Thoracic aorta (tissue), 2 donors: ENCODE measurements at regions not wholly inside any gene's neighbourhood (a gene's known extent, or its start where the extent isn't known, plus 50 kb on each side); places are given as distances from the start of the nearest gene placed in this dataset.

Experiments
- ATAC-seq: fragments of 150-250 bp; one replicate; pipeline ENCODE4 v1.8.0; 2017; ENCODE audit warnings: low read depth; ENCODE audit not compliant: insufficient number of reproducible peaks, low FRiP score
- DNase-seq: peaks from one replicate; pipeline ENCODE4 v3.0.0-alpha.2; 2020; ENCODE audit warnings: low spot score
- H3K27ac ChIP-seq, 2 donors: fragments of 200-600 bp; sonication (generic); 1 replicate in 1 of 2; 2 replicates in 1 of 2; pipeline ENCODE4 v1.5.1; 2016; ENCODE audit warnings: mild to moderate bottlenecking in 2 of 2, moderate library complexity in 2 of 2
- H3K27me3 ChIP-seq: fragments of 200-600 bp; sonication (generic); replicated peaks from 2 replicates; pipeline ENCODE4 v1.6.0; 2016; ENCODE audit warnings: mild to moderate bottlenecking; ENCODE audit not compliant: insufficient read depth
- H3K36me3 ChIP-seq: fragments of 200-600 bp; sonication (generic); one replicate; pipeline ENCODE4 v1.5.1; 2016
- H3K4me1 ChIP-seq, 2 donors: fragments of 200-600 bp; sonication (generic); 1 replicate in 1 of 2; 2 replicates in 1 of 2; pipeline versions ENCODE4 v1.5.1 to v1.6.0; 2016; ENCODE audit warnings: low read depth in 2 of 2, mild to moderate bottlenecking in 1 of 2; ENCODE audit not compliant: control insufficient read depth in 1 of 2
- H3K4me3 ChIP-seq: fragments of 200-600 bp; sonication (generic); 2 replicates; pipeline ENCODE4 v1.5.1; 2016; ENCODE audit warnings: mild to moderate bottlenecking
- H3K9me3 ChIP-seq: fragments of 200-600 bp; sonication (generic); 2 replicates; pipeline ENCODE4 v1.5.1; 2016
- CTCF ChIP-seq: fragments of 200-600 bp; sonication (generic); IDR thresholded peaks from one replicate; pipeline ENCODE4 v1.5.1; 2019; ENCODE audit warnings: antibody characterized with exemption

GRCh38 chr6:153538491-153538890, 407.4 kb upstream of the RGS17 start:
- H3K4me1 ChIP-seq, result no peaks in the 10 kb centered on the region
- H3K27ac ChIP-seq, result no peak overlapping the region
- no peak for TF ChIP-seq CTCF
- DNase-seq (no peak), ATAC-seq (no peak)
- H3K4me3 ChIP-seq, result no peak overlapping the region
- H3K27me3 ChIP-seq, result no peaks in the 10 kb centered on the region
- no peaks in the 10 kb centered on the region for H3K36me3 ChIP-seq
- no peaks in the 10 kb centered on the region for H3K9me3 ChIP-seq

- DNase-seq (no peak), ATAC-seq (no peak)
- Histone ChIP-seq H3K4me3 (no peak overlapping the region), H3K36me3 (no peaks in the 10 kb centered on the region), H3K27me3 (no peaks in the 10 kb centered on the region), H3K27ac (no peak overlapping the region), H3K9me3 (no peaks in the 10 kb centered on the region), H3K4me1 (no peaks in the 10 kb centered on the region)
- TF ChIP-seq CTCF, result no peak
These were observed 406.3 kb upstream of the RGS17 start for GRCh38 chr6:153537422-153537821.

GRCh38 chr6:153526479-153526878, 395.4 kb upstream of the RGS17 start:
- Histone ChIP-seq H3K4me1 (no peaks in the 10 kb centered on the region), H3K4me3 (no peak overlapping the region), H3K36me3 (no peaks in the 10 kb centered on the region), H3K27me3 (no peaks in the 10 kb centered on the region), H3K27ac (no peak overlapping the region), H3K9me3 (no peaks in the 10 kb centered on the region)
- no peak for ATAC-seq
- no peak for DNase-seq
- TF ChIP-seq CTCF, result no peak

- DNase-seq (no peak), ATAC-seq (no peak)
- Histone ChIP-seq H3K4me1 (no peaks in the 10 kb centered on the region), H3K27me3 (no peaks in the 10 kb centered on the region), H3K4me3 (no peak overlapping the region), H3K36me3 (no peaks in the 10 kb centered on the region), H3K27ac (no peak overlapping the region), H3K9me3 (no peaks in the 10 kb centered on the region)
- no peak for TF ChIP-seq CTCF
These were observed 394.9 kb upstream of the RGS17 start for GRCh38 chr6:153525998-153526397.

GRCh38 chr6:153523390-153523789, 392.3 kb upstream of the RGS17 start:
- ATAC-seq, result no peak
- no peak overlapping the region for H3K27ac ChIP-seq
- no peak for DNase-seq

More at GRCh38 chr6:153523390-153523789, 392.3 kb upstream of the RGS17 start:
- TF ChIP-seq CTCF, result no peak
- Histone ChIP-seq H3K36me3 (no peaks in the 10 kb centered on the region), H3K4me1 (no peaks in the 10 kb centered on the region), H3K27me3 (no peaks in the 10 kb centered on the region), H3K4me3 (no peak overlapping the region), H3K9me3 (no peaks in the 10 kb centered on the region)
